Inferior parietal cortex (tissue), 1 donor: ENCODE measurements at regions not wholly inside any gene's neighbourhood (a gene's known extent, or its start where the extent isn't known, plus 50 kb on each side); places are given as distances from the start of the nearest gene placed in this dataset.

Experiments used
- DNase-seq: peaks from one replicate; pipeline ENCODE4 v3.0.0-alpha.2; 2016; ENCODE audit errors: extremely low spot score

DNA sequence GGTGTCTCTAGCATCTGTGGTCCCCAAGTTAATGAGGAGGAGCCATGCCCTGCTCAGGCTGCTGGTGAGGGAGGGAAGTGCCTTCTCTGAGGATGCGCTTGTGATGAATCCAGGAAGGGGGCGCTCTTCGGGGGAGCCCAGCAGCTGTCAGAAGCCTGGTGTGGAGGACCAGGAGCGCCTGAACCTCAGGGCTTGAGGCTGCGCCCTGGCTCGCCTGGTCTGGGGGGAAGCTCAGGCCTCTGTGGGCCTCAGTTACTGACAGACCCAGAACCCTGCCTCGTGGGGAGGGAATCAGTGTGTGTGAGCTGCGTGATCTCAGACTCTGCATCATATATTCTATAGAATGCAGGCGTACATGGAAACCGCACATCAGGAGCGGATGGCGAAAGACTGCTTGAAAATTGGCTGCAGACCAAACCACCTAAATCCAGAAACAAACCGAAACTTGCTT, 126.1 kb downstream of the SEC14L1 start:
- no peak for DNase-seq

DNA sequence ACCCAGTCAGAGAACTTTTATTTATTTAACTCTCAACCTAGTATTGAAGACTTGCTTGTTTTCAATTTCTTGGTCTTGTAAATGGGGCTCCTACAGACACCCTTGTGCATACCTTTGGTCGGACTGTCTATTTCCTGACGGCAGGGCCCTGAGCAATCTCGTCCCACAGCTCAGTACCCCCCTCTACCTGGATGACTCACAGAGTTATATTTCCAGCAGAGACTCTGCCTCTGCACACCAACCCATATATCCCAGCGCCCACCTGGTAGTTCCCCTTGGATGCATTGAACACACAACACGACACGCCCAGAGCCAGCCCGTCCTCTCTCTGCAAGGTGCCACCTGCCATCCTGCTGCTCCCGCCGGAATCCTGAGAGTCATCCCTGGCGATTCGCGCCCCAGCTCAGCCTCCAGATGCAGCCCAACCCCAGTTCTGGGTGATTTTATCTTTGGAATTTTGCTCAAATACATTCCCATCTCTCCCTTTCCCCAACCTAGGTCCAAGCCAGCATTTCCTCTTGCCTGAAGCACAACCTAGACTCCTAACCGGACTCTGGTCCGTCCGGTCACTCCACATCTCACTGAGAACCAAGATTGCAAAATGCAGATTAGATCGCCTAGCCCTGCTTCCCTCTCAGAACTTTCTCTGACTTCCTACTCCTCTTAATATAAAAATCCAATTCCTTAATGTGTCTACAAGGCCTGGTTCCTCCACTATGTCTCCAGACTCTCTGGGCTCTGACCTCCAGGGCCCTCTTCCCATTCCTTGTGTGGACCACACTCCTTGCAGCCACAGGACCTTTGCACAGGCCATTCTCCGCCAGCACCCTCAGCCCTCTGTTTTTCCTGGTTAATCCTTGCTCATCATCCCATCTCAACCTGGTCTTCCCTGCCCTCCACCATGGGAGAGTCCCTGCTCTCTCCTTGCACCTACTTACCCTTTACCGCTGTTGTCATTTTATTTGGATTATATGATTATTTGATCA, 129.2 kb downstream of the SEC14L1 start:
- DNase-seq: no peak

DNA sequence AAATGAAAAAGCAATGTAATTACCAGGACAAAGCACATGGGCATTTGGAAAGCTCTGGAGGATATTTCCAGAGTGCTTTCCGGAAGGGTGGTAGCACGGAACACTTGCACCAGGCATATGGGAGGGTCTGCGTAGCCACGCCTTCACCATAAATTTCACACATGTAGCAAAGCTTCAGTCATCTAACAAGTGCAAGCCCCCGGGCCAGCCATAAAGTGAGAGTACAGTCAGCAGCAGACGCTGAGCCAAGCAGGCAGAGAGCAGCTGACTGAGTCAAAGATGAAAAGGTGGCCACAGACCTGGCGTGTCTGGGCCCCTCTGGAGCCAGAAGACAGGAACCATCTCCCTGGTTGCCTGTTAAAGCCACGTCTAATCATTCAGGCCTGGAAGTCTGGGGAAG, 130.6 kb downstream of the SEC14L1 start:
- no peak for DNase-seq

DNA sequence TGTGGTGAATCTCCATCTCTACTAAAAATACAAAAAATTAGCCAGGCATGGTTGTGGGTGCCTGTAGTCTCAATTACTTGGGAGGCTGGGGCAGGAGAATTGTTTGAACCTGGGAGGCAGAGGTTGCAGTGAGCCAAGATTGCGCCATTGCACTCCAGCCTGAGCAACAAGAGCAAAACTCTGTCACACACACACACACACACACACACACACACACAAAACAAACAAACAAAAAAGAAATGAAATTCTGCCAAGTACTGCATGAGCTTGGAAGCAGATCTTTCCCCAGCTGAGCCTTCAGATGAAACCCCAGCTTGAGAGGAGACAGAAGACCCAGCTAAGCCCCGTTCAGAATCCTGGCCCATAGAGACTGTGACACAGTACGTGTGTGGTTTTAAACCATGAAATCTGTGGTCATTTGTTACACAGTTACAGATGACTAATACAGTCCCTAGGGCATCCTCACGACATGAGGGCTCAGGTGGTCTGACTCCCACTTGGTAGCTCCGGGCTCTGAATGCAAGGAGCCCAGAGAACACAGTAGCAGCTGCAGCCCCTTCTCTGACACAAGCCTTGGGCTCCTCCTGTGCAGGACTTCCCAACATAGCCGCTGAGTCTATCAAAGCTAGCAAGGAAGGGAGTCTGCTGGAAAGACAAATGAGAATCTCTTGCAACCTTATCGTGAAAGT, 132.8 kb downstream of the SEC14L1 start:
- no peak for DNase-seq

DNA sequence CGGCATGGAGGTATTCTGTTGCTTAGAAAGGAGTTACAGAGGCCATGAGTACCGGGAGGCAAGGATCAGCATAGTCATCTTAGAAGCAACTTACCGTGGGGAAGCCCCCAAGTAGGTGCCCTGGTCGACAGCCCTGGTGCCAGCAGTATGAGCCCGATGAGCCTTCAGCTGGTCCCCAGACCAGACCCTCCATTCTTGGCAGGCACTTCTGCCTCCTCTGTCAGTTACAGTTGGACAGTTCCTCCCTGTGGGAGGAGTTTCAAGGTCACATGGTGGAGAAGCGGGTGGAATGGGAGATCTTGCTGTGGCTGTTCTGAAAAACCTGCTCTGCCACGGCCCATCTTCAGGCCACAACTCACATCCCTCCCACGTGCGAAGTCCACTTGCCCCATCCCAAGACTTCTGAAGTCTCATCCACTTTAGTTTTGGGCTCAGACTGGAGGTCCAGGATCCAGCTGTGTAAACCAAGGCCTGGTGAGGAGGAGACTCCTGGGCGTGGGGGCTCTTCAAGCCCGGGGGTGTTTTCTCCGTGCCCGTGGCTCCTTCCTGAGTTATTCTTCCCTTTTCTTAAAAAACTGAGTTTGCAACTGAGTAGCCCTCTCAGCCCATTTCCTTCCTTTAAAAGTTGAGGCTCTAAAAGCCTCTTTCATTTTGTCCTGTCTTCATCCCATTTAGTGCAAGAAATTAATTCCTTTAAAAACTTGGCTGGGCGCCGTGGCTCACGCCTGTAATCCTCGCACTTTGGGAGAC, 133.5 kb downstream of the SEC14L1 start:
- DNase-seq: no peak

DNA sequence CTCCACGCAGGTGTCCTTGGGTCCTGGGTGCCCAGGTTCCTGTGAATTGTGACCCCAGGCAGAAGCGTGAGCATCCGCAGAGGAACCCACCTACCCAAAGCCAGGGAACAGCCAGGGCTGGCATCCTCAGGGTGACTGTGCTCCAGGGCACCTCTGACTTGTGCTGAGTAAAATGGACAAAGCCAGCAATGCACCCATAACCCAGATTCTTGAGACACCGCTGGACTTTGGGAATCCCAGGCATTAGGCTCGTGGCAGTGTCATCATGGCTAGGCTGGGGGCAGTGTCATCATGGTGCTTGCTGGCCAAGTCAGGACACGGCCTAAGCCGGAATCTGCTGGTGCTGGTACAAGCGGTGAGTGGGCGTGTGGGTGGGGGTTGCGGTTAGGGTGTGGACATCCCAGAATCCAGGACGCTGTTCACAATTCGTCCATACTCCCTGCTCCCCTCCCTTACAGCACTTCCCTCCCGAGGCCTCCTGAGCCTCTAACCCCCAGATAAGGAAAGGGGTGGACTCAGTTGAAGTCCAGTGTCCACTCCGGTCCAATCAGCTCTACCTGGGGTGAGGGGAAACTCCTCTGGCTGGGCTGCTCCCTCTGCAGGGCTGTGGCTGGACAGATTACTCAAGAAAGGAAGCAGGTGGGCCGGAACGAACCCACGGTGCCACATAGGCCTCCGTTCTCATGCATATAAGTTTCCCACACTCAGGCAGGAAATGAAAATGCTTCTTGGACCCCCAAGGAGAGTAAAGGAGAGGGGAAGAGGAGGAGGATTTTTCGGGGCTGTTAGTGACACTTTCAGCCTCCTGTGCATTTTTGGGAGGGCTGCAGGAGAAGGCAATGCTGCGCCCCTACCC, 138.9 kb downstream of the SEC14L1 start:
- DNase-seq: no peak

DNA sequence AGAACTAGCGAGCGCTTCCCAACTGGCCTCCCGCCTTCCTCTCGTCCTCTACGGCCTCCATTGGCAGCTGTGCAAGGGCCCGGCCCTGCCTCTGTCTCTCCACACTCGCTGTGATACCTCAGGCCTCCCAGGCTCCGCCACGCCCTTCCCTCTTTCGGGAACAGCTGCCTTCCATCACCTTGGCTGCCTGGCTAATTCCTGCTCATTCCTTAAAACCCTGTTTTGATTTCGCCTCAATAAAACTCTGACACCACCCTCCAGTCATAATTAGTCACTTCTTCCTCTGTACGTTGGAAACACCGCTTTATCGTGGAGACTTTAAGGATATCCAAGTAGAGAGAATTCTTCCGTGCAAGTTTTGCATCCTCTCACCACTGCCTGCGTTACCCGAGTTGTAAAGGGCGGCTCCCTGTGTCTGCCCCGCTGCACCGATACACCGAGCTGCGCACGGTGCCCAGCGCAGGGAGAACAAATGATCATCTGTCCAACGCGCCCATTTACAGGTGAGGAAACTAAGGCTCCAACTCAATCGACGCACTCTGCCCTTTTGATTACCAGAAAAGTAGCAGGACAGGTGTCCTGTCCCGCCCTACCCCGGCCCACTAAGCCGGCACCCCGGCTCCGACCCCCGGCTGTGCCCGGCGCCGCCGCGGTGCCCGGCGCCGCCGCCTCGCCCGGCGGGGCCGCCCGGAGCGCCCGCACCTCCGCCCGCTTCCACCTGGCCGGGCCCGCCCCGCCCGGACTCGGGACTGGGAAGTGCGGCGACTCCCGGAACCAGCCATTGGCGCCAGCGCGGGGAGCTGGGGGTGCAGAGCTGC, 139.7 kb downstream of the SEC14L1 start:
- no peak for DNase-seq

DNA sequence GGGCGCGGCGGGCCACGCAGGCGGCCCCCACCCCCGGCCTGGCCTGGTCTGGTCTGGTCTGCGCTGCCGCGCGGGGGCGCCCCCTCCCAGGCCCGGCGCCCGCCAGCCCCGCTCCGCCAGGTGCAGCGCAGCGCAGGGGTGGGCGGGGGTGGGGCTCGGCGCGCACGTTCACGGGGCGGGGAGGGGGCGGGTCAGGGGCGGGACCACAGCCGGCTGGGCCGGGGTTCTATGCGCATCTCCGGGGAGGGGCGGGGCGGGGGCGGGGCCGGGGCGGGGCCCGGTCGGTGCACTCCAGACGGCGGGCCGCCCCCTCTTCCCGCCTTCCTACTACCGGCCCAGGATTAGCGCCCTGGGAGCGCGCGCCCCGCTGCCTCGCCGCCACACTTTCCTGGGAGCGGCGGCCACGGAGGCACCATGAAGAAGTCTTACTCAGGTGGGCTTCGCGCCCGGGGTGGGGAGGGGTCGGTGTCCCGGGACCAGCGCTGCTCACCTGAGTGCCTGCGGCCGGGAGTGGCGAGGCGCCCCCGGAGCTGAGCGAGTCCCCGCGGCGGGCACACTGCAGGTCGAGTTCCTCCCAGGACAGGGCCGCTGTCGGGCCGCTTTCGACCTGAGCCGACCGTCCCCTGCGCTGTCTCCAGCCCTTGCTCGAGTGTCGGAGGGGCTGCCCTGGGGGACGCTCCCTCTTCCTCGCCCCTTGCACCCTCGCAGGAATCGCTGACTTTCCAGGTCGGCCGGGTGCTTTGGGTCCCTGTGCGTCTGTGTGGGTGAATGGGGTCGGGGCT, 140.5 kb downstream of the SEC14L1 start:
- DNase-seq: no peak

DNA sequence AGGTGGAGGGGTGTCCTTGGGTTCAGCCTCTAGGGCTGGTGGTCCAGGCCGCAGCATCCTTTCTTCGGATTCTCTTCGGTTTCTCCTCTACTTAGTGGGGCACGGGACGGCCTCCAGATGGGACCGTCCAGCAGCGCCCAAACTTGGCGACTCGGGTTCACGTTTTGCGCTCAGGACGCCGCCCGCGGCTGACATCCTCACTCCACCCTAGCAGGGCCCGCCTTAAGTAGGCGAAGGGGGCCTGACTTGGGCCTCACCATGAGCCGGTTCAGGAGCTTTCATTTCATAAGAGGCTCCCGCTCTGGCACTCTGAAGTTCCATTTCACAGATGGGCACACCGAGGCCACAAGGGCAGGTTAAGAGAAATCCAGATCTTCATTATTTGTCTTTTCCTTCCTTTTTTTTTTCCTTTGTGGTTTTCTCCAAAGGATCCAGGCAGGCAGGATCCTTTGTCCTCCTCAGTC, 141.2 kb downstream of the SEC14L1 start:
- no peak for DNase-seq

DNA sequence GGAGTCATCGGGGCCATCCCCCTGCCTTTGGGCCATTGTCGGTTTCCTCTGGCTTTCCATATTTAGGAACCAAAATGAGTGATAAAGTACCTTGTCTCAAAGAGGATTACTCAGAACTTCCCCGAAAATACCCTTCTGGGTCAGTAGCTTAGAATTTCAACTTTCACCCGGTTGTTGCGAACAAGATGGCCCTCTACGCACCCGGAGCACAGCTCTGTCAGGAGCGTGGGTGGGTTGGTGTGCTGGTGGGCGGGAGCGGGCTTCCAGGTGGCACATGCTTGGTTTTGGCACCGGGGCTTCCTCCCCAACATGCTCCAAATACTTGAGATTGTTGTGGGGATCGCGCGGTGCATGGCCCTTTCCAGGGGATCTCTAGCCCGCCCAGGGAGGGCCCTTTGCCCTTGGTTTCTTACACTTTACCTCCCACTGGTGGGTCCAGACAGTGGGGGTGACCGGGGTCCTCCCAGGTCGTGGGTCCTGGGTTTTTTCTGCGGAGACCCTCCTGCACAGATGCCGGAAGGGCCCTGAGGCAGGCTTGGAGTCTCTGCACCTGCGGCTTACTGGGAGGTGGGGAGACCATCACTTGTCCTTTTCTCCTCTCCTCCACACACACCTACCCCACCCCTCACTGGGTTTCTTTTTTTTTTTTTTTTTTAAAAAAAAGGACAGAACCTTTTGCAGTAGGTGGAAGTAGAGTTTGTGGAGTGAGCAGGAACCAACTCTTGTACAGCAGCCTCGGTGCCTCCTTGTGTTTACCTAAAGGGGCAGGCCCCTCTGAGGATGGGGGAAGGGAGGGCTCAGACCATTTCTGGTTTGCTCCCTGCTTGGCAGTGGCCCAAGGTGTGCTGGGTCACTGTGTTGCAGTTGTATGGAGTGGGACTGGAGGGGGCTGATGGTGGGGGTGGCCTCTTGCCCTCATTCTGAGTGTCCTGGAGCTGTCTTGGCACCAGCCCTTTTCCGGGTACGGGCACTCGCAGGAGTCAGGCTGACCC, 142.1 kb downstream of the SEC14L1 start:
- DNase-seq: no peak

DNA sequence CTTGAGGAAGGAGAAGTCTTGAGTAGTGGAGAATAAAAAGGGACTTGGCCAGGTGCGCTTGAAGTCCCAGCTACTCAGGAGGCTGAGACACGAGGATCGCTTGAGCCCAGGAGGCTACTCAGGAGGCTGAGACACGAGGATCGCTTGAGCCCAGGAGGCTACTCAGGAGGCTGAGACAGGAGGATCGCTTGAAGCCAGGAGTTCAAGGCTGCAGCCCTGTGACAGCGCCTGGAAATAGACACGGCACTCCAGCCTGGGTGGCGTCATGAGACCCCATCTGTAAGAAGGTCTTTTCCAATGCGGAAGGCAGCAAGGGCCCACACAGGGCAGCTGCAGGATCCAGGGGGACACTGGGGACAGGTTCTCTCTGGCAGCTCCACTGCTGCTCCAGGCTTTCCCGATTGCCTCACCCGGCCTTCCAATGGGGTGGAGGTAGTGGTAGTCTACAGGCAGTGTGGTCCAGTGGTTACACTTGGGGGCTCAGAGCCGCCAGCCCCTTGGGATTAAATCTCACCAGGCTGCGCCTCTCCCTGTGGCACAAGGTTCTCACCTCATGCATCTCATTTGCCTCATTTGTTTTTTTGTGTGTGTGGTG, 143.4 kb downstream of the SEC14L1 start:
- DNase-seq: no peak

DNA sequence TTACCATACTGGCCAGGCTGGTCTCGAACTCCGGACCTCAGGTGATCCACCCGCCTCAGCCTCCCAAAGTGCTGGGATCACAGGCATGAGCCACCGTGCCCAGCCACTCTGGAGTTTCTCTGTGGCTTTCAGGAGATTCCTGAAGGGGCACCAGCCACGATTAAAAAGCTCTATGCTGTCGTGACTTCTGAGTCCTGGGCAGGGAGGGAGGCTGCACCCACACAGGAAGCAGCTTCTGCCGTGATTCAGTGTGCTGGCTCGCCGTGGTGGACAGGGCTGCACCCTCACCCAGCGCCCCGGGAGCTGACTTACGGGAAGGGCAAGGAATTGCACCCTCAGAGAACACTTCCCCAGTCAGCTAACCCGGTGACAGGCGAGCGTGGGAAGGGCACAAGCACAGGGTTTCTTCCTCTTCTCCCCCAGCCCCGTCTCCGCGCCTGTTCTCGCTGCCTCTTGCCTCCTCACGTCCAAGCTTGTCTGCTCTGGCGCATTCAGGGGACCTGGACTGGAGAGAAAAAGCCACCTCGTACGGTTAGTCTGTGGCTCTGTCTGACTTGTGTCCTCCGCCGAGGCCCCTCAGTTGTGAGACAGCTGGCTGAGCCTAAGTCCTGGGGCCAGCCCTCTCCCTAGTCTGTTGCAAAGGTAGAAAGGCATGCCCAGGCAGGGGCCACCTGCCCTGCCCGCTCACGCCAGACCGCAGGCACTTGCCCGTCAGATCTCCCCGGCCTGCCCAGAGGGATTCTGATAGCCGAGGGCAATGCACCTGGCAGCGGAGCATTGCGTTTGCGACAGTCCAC, 145.0 kb downstream of the SEC14L1 start:
- no peak for DNase-seq

DNA sequence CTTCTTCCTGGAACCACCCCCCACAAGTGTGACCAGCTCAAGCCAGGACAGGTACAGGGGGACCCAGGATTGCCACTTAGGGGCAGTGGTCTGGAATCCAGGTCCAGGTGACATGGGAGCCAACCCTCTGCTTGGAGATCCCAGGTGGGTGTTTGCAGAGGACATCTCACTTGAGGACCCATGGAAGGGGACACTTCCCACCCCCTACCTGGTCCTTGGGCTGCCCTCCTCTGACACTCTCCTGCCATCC, 145.5 kb downstream of the SEC14L1 start:
- no peak for DNase-seq

DNA sequence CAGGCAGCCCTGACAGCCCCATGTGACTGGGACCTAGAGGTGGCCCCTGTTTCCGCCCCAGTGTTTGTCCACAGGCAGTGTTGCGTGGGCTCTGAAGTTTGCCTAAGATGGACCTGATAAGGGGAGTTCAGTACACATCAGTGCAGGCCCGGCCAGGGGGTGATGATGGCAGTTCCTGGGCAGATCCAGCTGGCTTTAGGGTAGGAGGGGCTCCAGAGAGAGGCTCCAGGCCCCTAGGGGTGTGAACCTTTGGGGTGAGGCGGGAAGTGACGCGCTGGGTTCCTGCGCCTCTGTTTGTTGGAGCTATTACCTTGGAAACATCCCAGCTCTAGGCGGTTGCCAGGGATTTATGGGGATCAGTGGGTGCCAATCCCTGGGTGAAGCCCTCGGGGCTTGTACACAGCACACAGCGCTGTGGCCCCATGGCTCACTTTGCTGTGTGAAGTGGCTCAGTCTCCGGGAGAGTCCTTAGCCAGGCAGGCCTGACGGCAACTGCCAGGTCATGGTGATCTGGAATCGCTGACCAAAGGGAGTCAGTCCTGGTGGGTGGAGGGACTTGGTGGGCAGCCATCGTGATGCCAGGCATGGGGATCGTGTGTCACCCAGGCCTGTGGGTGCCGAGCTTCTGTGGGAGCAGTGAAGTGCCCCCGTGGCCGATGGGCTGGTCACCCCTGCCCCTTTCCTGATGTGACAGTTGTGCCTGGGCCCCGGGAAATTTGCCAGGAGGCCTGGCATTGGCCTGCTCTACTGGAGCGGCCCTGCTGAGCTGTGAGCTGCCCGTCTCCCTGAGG, 146.1 kb downstream of the SEC14L1 start:
- DNase-seq: no peak

DNA sequence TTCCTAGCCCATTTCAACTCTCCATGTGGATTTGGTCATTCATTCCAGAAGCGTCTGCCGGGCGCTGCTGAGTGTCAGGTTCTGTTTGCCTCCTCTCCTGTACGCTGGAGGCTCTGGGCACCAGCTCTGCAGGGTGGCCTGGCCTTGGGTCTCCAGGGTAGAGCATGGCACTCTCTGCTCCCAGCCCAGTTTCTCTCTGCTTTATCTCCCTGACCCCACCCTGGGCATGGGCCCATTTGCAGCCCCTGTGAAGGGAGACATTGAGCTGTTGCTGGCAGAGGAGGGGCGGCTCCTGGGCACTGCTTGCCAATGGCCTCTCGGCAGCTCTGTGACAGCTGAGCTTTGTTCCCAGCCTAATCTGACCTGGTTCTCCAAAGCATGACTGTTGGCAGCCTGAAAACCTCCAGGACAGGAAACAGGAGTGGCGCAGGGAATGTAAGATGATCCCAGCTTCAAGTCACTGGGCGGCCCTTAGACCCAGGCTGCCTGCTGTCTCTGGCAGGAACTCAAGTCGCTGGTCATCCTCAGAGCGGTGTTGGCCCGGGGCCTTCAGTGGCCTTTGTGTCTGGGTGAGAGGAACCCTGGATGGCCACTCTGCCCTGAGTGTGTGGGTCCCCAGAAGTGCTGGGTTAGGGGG, 146.8 kb downstream of the SEC14L1 start:
- DNase-seq: no peak

DNA sequence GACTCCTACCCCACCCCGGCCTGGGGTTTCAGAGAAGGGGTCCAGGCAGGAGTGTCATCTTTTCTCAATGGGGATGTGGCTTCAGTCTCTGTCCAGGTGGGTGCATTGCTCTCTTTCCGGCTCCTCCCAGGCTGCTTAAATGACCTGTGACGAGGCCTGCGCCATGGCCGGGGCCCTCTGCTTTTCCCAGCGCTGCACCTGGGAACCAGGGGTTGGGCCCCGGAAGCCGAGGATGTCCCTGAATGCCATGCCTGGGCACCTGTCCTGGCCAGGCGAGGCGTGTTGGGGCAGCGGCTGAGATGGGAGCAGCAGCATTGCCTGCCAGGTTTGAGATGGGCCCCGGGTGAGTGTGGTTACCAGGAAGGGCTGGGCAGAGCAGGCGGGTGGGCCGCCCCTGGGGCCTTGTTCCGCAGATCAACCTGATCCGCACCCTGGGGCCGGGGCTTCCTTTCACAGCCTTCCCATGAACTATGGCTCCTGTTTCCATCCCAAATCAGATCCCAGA, 147.4 kb downstream of the SEC14L1 start:
- no peak for DNase-seq
